Muscle of leg (tissue), 3 donors: ENCODE measurements at regions not wholly inside any gene's neighbourhood (a gene's known extent, or its start where the extent isn't known, plus 50 kb on each side); places are given as distances from the start of the nearest gene placed in this dataset.

Experiments used
- DNase-seq: peaks from one replicate; pipeline ENCODE4 v3.0.0; 2013
- H3K27ac ChIP-seq: one replicate; pipeline ENCODE4 v1.5.1; 2013; ENCODE audit warnings: mild to moderate bottlenecking, low read length, control low read depth
- H3K27me3 ChIP-seq: one replicate; pipeline ENCODE4 v1.6.1; 2013; ENCODE audit warnings: low read length; ENCODE audit not compliant: control insufficient read depth, insufficient read depth
- H3K36me3 ChIP-seq: one replicate; pipeline ENCODE4 v1.6.1; 2013; ENCODE audit warnings: low read length; ENCODE audit not compliant: control insufficient read depth, insufficient read depth
- H3K4me1 ChIP-seq: one replicate; pipeline ENCODE4 v1.6.1; 2013; ENCODE audit warnings: low read length; ENCODE audit not compliant: control insufficient read depth, insufficient read depth
- H3K4me3 ChIP-seq: one replicate; pipeline ENCODE4 v1.5.1; 2013; ENCODE audit warnings: low read length, control low read depth
- H3K9me3 ChIP-seq: replicated peaks from 2 replicates; pipeline ENCODE4 v1.6.1; 2013; ENCODE audit warnings: low read depth, low read length; ENCODE audit not compliant: control insufficient read depth
- WGBS: methylation state at CpG from one replicate; pipeline ENCODE4 v1.1.5; 2013; ENCODE audit warnings: missing lambda C conversion rate; ENCODE audit not compliant: insufficient coverage; 5-methylcytosine and 5-hydroxymethylcytosine counted together

DNA sequence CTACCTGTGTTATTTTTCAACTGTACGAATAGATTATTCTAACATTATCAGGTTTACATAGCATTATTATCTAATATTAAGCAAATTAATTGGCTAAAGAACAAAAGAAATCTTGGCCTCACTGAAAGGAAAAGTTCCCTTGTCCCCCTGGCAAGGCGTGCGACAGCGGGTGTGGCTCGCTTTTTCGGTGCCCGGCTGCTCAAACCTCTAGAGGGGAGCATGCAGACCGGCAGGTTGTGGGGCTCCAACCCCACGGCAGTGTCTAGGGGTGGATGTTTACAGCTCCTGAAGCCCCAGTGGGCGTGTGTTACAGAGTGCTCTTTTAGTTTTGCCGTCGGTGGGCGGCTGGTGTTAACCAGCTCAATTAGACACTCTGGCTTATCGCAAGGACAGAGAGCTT lies 456.4 kb downstream of the TNS3 start:
- no peak overlapping the region for H3K4me3 ChIP-seq
- H3K36me3 ChIP-seq: no peaks in the 10 kb centered on the region
- WGBS: 90% methylated on average over 13 of the region's 14 CpGs
- H3K27me3 ChIP-seq: no peaks in the 10 kb centered on the region
- H3K4me1 ChIP-seq: no peaks in the 10 kb centered on the region
- H3K27ac ChIP-seq: no peak overlapping the region
- no peaks in the 10 kb centered on the region for H3K9me3 ChIP-seq
- no peak for DNase-seq

DNA sequence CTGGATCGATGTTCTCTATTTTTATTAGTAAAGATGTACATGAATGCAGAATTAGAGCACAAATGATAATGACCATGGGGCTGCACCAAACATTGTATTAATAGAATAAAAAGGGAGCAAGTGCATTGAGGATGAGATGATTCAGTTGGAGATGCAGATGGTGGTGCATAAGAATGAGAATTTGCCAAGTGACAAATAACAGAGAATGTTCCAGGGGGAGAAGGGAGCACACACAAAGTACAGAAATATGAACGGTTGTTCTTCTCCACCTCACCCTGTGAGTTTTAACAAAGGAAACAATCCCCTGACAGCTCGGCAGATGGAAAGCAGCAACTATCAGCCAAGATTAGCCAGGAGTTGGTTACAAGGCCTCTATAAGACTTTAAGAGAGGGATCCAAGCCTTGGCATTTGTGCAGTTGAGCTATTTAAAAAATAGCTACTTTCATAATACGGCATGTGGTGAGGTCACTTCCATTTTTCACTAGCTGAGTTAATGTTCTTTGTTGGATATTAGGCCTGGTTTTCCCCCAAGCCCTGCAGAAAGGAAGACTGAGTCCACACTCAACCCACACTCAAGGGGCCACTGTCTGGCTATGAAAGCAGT lies 462.5 kb downstream of the TNS3 start:
- Histone ChIP-seq H3K4me1 (no peaks in the 10 kb centered on the region), H3K9me3 (no peaks in the 10 kb centered on the region), H3K27me3 (no peaks in the 10 kb centered on the region), H3K36me3 (no peaks in the 10 kb centered on the region), H3K27ac (no peak overlapping the region), H3K4me3 (no peak overlapping the region)
- 83% methylated on average over 1 of the region's 4 CpGs for WGBS
- DNase-seq: peak; percentile 71

DNA sequence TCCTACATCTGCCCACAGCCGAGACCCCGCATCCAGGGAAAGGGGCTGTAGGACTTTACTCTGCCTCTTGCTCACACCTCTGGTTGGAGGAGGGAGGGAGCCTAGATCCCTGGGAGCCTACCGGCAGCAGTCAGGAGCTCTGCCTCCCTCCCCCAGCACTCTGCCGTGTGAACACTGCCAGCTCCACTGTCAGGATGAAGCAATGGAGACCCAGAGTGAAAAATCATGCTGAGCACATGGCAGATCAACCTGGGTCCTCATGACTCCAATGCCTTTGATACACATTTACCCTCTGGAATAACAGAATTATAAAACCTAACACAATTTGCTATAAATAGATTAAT lies 477.7 kb downstream of the TNS3 start:
- no peaks in the 10 kb centered on the region for H3K27me3 ChIP-seq
- no peaks in the 10 kb centered on the region for H3K4me1 ChIP-seq
- no peaks in the 10 kb centered on the region for H3K36me3 ChIP-seq
- H3K27ac ChIP-seq: no peak overlapping the region
- DNase-seq: no peak
- no peak overlapping the region for H3K4me3 ChIP-seq
- H3K9me3 ChIP-seq: peaks cover 2% of the 10 kb centered on the region
- WGBS: 18% methylated on average over 2 of the region's 4 CpGs

DNA sequence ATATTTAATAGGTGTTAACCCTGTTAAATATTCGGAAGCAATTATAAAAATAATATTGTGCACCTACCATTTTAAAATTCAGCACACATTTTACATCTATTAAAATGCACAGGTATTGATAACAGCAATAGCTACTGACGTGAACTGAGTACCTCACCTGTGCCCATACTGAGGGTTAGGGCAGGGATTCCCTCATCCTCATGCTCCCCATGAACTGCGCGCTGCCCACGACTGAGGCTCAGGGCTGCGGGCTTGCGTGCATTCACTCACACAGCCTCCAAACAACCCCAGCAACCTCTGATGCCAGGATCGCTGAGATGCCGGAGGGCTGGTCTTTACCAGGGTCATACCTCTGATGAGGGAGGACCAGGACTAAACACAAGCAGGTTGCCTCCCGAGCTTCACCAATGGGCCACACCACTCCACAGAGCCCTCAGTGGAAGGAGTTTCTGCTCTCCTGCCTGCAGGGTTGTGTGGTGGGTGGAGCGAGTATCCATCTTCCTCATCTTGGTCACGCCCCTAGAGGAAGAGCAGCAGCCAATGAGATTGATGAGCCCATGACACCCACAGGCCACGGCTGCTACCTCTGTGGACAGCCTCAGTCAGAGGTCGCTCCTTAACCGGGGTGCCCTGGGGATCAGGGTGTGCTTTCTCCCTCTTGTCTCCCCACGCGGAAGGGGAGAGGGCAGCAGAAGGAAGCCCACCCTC lies 478.3 kb downstream of the TNS3 start:
- no peak overlapping the region for H3K4me3 ChIP-seq
- H3K27me3 ChIP-seq: no peaks in the 10 kb centered on the region
- H3K27ac ChIP-seq: no peak overlapping the region
- H3K9me3 ChIP-seq: peaks cover 2% of the 10 kb centered on the region
- H3K4me1 ChIP-seq: no peaks in the 10 kb centered on the region
- no peak for DNase-seq
- H3K36me3 ChIP-seq: no peaks in the 10 kb centered on the region
- WGBS: 97% methylated on average over 6 of the region's 17 CpGs

DNA sequence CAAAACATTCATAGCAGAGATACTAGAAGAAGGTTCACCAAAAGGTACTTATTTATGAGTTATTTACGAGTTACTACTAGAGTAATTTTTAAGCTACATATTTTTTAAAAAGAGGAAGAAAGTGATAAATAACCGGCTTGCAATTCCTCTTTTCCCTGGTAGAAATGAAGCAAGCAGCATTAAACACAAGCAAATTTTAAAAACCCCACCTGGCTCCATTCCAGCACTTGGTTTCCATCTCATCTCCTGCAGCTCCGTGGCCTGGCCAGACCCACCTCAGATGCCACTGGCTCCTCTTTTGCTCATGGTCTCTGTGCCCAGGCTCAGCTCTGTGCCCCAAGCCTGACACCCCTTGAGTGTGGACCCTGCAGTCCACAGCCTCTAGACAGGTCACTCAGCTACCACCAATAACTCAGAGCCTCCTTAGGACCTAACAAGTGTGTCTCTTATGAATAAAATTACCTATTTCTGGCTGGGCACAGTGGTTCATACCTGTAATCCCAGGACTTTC lies 479.5 kb downstream of the TNS3 start:
- H3K36me3 ChIP-seq: no peaks in the 10 kb centered on the region
- WGBS: 40% methylated on average over 1 of the region's 3 CpGs
- H3K4me1 ChIP-seq: no peaks in the 10 kb centered on the region
- DNase-seq: no peak
- peaks cover 2% of the 10 kb centered on the region for H3K9me3 ChIP-seq
- no peaks in the 10 kb centered on the region for H3K27me3 ChIP-seq
- no peak overlapping the region for H3K27ac ChIP-seq
- no peak overlapping the region for H3K4me3 ChIP-seq

DNA sequence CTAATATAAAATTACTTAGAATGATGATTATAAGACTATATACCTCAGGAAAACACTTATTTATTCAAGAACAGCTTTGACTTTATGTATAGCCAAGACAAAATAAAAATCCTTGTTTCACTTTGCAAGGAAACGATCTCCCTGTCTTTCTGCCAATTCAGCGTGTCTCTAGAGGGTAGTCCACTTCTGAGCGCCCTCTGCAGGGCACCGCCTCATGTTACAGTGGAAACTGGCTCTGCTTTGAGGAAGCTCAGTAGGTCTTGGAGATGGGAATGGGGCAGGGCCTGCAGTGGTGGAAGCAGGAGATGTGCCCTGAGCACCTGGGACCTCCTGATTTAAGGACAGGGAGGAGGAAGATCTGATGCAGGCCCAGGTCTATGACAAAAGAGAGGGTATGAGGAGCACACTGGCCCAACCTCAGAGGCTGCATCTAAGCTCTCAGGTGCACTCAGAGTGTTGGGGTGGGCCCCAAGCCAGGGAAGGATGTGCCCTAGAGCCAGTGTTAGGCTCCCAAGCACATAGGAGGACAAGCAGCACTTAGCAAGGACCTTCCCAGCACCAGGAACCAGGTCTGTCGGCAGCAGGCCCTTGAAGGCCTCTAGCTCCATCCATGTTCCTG lies 481.0 kb downstream of the TNS3 start:
- peak; percentile 61 for DNase-seq
- WGBS: 35% methylated on average over 2 of the region's 5 CpGs
- H3K4me3 ChIP-seq: no peak overlapping the region

DNA sequence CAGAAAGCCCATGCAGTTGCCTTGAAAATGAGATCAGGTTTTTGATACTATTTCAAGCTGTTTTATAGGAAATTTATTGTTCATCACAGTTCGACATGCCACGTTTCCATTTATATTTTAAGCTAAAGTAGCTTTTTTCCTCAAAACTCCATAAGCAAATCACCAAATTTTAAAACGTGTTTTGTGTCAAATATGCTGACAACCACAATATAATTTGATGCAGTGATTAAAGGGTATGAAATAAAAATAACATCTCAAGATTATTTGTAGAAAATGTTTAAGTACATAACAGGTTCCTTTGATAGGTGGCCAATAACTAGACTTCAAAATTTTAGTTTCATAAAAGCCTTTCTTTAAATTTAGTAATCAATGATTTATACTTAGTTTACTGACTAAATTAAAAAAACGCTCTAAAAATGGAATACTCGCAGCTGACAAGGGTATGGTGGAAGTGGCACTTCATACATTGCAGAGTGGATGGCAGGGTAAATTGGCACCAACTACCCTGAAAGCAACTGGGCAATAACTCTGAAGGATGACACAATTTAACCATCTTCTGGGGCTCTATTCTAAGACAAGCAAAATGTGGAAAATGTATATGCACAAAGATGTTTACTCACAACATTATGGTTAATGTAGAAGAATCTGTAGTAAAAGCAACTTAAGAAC lies 481.6 kb downstream of the TNS3 start:
- DNase-seq: peak; percentile 43
- H3K27me3 ChIP-seq: no peaks in the 10 kb centered on the region
- H3K36me3 ChIP-seq: no peaks in the 10 kb centered on the region
- H3K4me3 ChIP-seq: no peak overlapping the region
- no peaks in the 10 kb centered on the region for H3K9me3 ChIP-seq
- WGBS: no CpG with 5 or more reads among the region's 5 CpGs
- peaks cover 3% of the 10 kb centered on the region for H3K4me1 ChIP-seq
- H3K27ac ChIP-seq: no peak overlapping the region

More for the DNA sequence above, 481.0 kb downstream of the TNS3 start:
- H3K36me3 ChIP-seq: no peaks in the 10 kb centered on the region
- peaks cover 1% of the 10 kb centered on the region for H3K4me1 ChIP-seq
- H3K9me3 ChIP-seq: no peaks in the 10 kb centered on the region
- no peak overlapping the region for H3K27ac ChIP-seq
- H3K27me3 ChIP-seq: no peaks in the 10 kb centered on the region

DNA sequence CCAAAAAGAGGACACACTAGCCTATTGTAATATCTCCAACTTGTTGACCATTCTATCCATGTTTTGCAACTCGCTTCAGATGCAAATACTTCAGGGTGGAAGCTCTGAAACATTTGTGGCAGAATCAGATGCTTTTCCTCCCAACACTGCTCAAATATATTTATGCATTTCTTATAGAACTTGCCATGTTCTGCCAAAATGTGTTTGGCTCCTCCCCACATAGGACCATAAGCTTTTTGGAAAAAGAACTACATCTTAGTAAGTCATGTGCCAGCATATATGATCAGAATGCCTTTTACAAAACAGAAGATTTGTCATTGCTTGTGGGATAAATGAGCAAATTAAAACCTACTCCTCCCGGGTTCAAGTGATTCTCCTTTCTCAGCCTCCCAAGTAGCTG lies 484.5 kb downstream of the TNS3 start:
- no peak for DNase-seq
- 91% methylated on average over 1 of the region's 2 CpGs for WGBS
- H3K36me3 ChIP-seq: no peaks in the 10 kb centered on the region
- H3K27ac ChIP-seq: no peak overlapping the region
- peaks cover 3% of the 10 kb centered on the region for H3K4me1 ChIP-seq
- no peaks in the 10 kb centered on the region for H3K27me3 ChIP-seq
- H3K4me3 ChIP-seq: no peak overlapping the region
- no peaks in the 10 kb centered on the region for H3K9me3 ChIP-seq

DNA sequence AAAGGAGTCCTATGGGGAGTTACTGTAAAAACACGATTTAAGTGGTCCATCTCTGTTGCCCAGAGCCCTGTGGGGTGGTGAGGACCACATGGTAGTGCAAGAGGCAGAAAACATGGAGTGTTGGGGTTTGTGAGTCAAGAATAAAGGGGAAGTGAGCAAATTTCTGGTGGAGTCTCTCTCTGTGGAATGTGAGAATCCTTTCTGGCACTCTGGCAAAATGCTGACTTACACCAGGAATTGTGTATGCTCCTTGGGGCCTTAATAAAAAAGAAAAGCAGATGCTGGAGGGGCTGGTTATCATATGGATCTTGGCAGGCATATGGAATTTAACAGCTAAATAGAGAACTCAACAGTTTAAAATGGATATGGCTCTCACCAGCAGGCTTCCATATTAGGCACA lies 486.0 kb downstream of the TNS3 start:
- peak overlapping the region; percentile 73 for H3K27ac ChIP-seq
- no peaks in the 10 kb centered on the region for H3K36me3 ChIP-seq
- H3K9me3 ChIP-seq: no peaks in the 10 kb centered on the region
- no peak overlapping the region for H3K4me3 ChIP-seq
- H3K4me1 ChIP-seq: peaks cover 3% of the 10 kb centered on the region
- peak; percentile 91 for DNase-seq
- H3K27me3 ChIP-seq: no peaks in the 10 kb centered on the region
- WGBS: 0% methylated on average over 1 of the region's 1 CpG

DNA sequence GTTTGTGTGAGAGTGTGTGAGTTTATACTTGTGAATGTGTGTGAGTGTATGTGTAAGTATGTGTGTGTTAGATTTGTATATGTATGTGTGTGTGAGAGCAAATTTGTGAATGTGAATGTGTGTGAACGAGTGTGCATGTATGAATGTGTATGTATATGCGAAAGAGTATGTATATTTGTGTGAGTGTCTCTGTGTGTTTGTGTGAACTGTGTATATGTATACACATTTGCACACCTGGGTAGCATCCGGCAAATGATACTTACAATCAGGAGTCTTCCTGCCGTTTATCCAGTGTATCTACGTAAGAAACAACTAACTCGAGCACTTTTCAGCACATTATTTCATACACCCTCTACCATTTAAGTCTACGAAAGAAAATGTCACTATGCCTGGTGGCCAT lies 487.4 kb downstream of the TNS3 start:
- WGBS: 95% methylated on average over 4 of the region's 7 CpGs

More for the DNA sequence above, 487.4 kb downstream of the TNS3 start:
- Histone ChIP-seq H3K36me3 (no peaks in the 10 kb centered on the region), H3K4me1 (peaks cover 7% of the 10 kb centered on the region), H3K4me3 (no peak overlapping the region), H3K27ac (no peak overlapping the region), H3K27me3 (no peaks in the 10 kb centered on the region), H3K9me3 (no peaks in the 10 kb centered on the region)
- no peak for DNase-seq
